IMR-90 (cell line): ENCODE measurements at regions not wholly inside any gene's neighbourhood (a gene's known extent, or its start where the extent isn't known, plus 50 kb on each side); places are given as distances from the start of the nearest gene placed in this dataset.
"Not testable (repeated sequence)": the region's sequence is repeated elsewhere in the genome, so short reads cannot be mapped to it uniquely, and the experiment has no call there.

Experiments
- BHLHE40 ChIP-seq: fragments of 150-350 bp; IDR thresholded peaks from 2 replicates; pipeline ENCODE4 v1.6.1; 2016; ENCODE audit warnings: mild to moderate bottlenecking, low read depth, low read length
- CHD1 ChIP-seq: IDR thresholded peaks from 2 replicates; pipeline ENCODE4 v1.6.1; 2012; ENCODE audit warnings: low read depth, low read length, improper control_type of control experiment
- FOS ChIP-seq: fragments of 150-350 bp; IDR thresholded peaks from 2 replicates; pipeline ENCODE4 v1.6.1; 2016; ENCODE audit warnings: low read depth, low read length
- MAFK ChIP-seq: IDR thresholded peaks from 2 replicates; pipeline ENCODE4 v1.6.1; 2012; ENCODE audit warnings: low read depth, low read length, improper control_type of control experiment
- MXI1 ChIP-seq: IDR thresholded peaks from 2 replicates; pipeline ENCODE4 v1.6.1; 2012; ENCODE audit warnings: low read depth, mild to moderate bottlenecking, low read length, moderate library complexity, borderline replicate concordance
- NFE2L2 ChIP-seq: fragments of 150-350 bp; IDR thresholded peaks from 2 replicates; pipeline ENCODE4 v1.6.1; 2016; ENCODE audit warnings: low read depth, mild to moderate bottlenecking, low read length
- POLR2A ChIP-seq: IDR thresholded peaks from 2 replicates; pipeline ENCODE4 v1.6.1; 2012; ENCODE audit warnings: mild to moderate bottlenecking, low read depth, low read length
- RAD21 ChIP-seq: IDR thresholded peaks from 2 replicates; pipeline ENCODE4 v1.6.1; 2012; ENCODE audit warnings: low read length, improper control_type of control experiment
- RCOR1 ChIP-seq: IDR thresholded peaks from 2 replicates; pipeline ENCODE4 v1.6.1; 2012; ENCODE audit warnings: mild to moderate bottlenecking, low read length, improper control_type of control experiment; ENCODE audit not compliant: insufficient replicate concordance
- RFX5 ChIP-seq: IDR thresholded peaks from 2 replicates; pipeline ENCODE4 v1.8.0; 2012; ENCODE audit warnings: low read depth, mild to moderate bottlenecking, low read length, moderate library complexity
- SMC3 ChIP-seq: fragments of 150-350 bp; IDR thresholded peaks from 2 replicates; pipeline ENCODE4 v1.6.1; 2016; ENCODE audit warnings: low read depth, mild to moderate bottlenecking, antibody characterized with exemption, low read length, moderate library complexity
- TF ChIP-seq, protein P1 (sequence below): conservative IDR thresholded peaks from 2 replicates; pipeline ENCODE4 v1.5.1; 2012; ENCODE audit warnings: mild to moderate bottlenecking, low read depth, low read length, improper control_type of control experiment
- TF ChIP-seq, protein P2 (sequence below): fragments of 150-350 bp; IDR thresholded peaks from 2 replicates; pipeline ENCODE4 v1.6.1; 2017; ENCODE audit warnings: mild to moderate bottlenecking, antibody characterized with exemption, low read length, low read depth

- TF ChIP-seq, protein P1, sequence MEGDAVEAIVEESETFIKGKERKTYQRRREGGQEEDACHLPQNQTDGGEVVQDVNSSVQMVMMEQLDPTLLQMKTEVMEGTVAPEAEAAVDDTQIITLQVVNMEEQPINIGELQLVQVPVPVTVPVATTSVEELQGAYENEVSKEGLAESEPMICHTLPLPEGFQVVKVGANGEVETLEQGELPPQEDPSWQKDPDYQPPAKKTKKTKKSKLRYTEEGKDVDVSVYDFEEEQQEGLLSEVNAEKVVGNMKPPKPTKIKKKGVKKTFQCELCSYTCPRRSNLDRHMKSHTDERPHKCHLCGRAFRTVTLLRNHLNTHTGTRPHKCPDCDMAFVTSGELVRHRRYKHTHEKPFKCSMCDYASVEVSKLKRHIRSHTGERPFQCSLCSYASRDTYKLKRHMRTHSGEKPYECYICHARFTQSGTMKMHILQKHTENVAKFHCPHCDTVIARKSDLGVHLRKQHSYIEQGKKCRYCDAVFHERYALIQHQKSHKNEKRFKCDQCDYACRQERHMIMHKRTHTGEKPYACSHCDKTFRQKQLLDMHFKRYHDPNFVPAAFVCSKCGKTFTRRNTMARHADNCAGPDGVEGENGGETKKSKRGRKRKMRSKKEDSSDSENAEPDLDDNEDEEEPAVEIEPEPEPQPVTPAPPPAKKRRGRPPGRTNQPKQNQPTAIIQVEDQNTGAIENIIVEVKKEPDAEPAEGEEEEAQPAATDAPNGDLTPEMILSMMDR: not testable (repeated sequence)
- TF ChIP-seq POLR2A, RCOR1, RFX5, RAD21, MAFK, BHLHE40, MXI1, FOS, NFE2L2, SMC3, CHD1: not testable (repeated sequence)
- TF ChIP-seq, protein P2, sequence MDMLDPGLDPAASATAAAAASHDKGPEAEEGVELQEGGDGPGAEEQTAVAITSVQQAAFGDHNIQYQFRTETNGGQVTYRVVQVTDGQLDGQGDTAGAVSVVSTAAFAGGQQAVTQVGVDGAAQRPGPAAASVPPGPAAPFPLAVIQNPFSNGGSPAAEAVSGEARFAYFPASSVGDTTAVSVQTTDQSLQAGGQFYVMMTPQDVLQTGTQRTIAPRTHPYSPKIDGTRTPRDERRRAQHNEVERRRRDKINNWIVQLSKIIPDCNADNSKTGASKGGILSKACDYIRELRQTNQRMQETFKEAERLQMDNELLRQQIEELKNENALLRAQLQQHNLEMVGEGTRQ: not testable (repeated sequence)
These were observed 677.3 kb upstream of the TPTE start for GRCh38 chr21:9844106-9844505.
